KMS-11 (cell line): ENCODE measurements at regions not wholly inside any gene's neighbourhood (a gene's known extent, or its start where the extent isn't known, plus 50 kb on each side); places are given as distances from the start of the nearest gene placed in this dataset.

Experiments used
- H2AFZ ChIP-seq: fragments of 200-600 bp; sonication (generic); 2 replicates; pipeline ENCODE4 v1.6.1; 2016; ENCODE audit warnings: antibody characterized with exemption, mixed run types, low read depth
- H3K27ac ChIP-seq: fragments of 200-600 bp; sonication (generic); 2 replicates; pipeline ENCODE4 v1.6.1; 2016; ENCODE audit warnings: mild to moderate bottlenecking, mixed run types
- H3K27me3 ChIP-seq: fragments of 200-600 bp; sonication (generic); 2 replicates; pipeline ENCODE4 v1.6.1; 2017; ENCODE audit warnings: mild to moderate bottlenecking, low read depth, mixed run types, moderate library complexity; ENCODE audit not compliant: insufficient read depth
- H3K36me3 ChIP-seq: fragments of 200-600 bp; sonication (generic); 2 replicates; pipeline ENCODE4 v1.6.1; 2017; ENCODE audit warnings: mild to moderate bottlenecking, mixed run types; ENCODE audit not compliant: insufficient read depth
- H3K4me1 ChIP-seq: fragments of 200-600 bp; sonication (generic); 2 replicates; pipeline ENCODE4 v1.6.1; 2016; ENCODE audit warnings: mild to moderate bottlenecking, low read depth, mixed run types; ENCODE audit not compliant: poor library complexity, severe bottlenecking
- H3K4me2 ChIP-seq: fragments of 200-600 bp; sonication (generic); 2 replicates; pipeline ENCODE4 v1.7.0; 2016; ENCODE audit warnings: mild to moderate bottlenecking, mixed run types
- H3K4me3 ChIP-seq: fragments of 200-600 bp; sonication (generic); IDR thresholded peaks from 2 replicates; pipeline ENCODE4 v1.6.1; 2017; ENCODE audit warnings: low read depth, low read length, mixed read lengths; ENCODE audit not compliant: insufficient read depth
- H3K79me2 ChIP-seq: fragments of 200-600 bp; sonication (generic); 2 replicates; pipeline ENCODE4 v1.6.1; 2016; ENCODE audit warnings: low read depth, mixed run types; ENCODE audit not compliant: insufficient read depth
- H3K9ac ChIP-seq: fragments of 200-600 bp; sonication (generic); 2 replicates; pipeline ENCODE4 v1.6.1; 2016; ENCODE audit warnings: mild to moderate bottlenecking, mixed run types
- H4K20me1 ChIP-seq: fragments of 200-600 bp; sonication (generic); 2 replicates; pipeline ENCODE4 v1.6.1; 2016; ENCODE audit warnings: mild to moderate bottlenecking, mixed run types; ENCODE audit not compliant: insufficient read depth
- TF ChIP-seq, protein P1 (sequence below): fragments of 200-600 bp; sonication (generic); conservative IDR thresholded peaks from 2 replicates; pipeline ENCODE4 v1.6.1; 2017; ENCODE audit warnings: low read depth, mild to moderate bottlenecking, antibody characterized with exemption, low read length, moderate library complexity, mixed read lengths

DNA sequence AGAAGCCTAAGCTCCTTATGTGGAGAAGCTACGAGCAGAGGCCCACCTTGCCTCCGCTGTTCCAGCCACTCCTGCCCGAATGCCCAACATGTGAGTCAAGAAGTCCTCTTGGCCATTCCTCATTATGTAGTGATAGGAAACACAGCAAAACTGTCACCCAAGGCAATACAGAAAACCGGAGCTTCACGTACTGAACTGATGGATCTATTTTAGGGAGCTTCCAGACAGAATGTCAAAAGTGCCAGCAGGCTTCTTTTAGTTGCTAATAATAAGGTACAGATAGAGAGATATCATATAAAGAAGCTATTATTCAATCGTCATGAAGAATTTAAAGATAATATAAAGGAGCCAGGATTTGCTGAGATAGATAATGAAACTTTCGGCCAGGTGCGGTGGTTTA is 91.6 kb upstream of the SYT10 start:
- H3K27ac ChIP-seq: peak overlapping the region; percentile 7; the same call in 1 of the 2 replicates
- no peaks in the 10 kb centered on the region for H3K79me2 ChIP-seq
- no peak overlapping the region for H3K4me3 ChIP-seq
- TF ChIP-seq, protein P1, sequence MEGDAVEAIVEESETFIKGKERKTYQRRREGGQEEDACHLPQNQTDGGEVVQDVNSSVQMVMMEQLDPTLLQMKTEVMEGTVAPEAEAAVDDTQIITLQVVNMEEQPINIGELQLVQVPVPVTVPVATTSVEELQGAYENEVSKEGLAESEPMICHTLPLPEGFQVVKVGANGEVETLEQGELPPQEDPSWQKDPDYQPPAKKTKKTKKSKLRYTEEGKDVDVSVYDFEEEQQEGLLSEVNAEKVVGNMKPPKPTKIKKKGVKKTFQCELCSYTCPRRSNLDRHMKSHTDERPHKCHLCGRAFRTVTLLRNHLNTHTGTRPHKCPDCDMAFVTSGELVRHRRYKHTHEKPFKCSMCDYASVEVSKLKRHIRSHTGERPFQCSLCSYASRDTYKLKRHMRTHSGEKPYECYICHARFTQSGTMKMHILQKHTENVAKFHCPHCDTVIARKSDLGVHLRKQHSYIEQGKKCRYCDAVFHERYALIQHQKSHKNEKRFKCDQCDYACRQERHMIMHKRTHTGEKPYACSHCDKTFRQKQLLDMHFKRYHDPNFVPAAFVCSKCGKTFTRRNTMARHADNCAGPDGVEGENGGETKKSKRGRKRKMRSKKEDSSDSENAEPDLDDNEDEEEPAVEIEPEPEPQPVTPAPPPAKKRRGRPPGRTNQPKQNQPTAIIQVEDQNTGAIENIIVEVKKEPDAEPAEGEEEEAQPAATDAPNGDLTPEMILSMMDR: no peak
- peak overlapping the region; percentile 38; the same call in 1 of the 2 replicates for H3K4me2 ChIP-seq
- no peak overlapping the region for H2AFZ ChIP-seq
- H3K27me3 ChIP-seq: no peaks in the 10 kb centered on the region
- no peak overlapping the region for H3K9ac ChIP-seq
- no peaks in the 10 kb centered on the region for H3K36me3 ChIP-seq
- H3K4me1 ChIP-seq: peaks cover 25% of the 10 kb centered on the region
- no peaks in the 10 kb centered on the region for H4K20me1 ChIP-seq

DNA sequence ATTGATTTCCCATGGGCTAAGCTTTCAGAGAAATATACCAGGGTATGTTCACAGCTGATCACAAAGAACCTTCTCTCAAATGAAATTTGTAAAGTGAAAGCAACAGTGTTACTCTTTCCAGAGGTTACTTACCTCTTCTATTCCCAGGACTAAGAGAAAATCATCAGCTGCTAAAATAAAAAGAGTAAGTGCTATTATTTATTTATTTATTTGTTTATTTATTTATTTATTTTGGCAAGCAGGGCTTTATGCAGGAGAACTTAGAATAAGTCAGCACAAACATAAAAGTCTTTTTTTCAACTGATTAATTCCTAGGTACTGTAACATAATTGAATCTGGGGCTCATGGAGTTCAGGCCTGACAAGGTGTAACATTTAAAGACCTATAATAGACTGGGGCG is 93.9 kb upstream of the SYT10 start:
- TF ChIP-seq, protein P1: no peak
- H3K4me3 ChIP-seq: no peak overlapping the region
- H4K20me1 ChIP-seq: no peaks in the 10 kb centered on the region
- no peaks in the 10 kb centered on the region for H3K27me3 ChIP-seq
- H3K27ac ChIP-seq: no peak overlapping the region
- H3K4me1 ChIP-seq: peaks cover 25% of the 10 kb centered on the region
- H3K4me2 ChIP-seq: no peak overlapping the region
- H3K36me3 ChIP-seq: no peaks in the 10 kb centered on the region
- no peaks in the 10 kb centered on the region for H3K79me2 ChIP-seq
- no peak overlapping the region for H2AFZ ChIP-seq
- no peak overlapping the region for H3K9ac ChIP-seq

DNA sequence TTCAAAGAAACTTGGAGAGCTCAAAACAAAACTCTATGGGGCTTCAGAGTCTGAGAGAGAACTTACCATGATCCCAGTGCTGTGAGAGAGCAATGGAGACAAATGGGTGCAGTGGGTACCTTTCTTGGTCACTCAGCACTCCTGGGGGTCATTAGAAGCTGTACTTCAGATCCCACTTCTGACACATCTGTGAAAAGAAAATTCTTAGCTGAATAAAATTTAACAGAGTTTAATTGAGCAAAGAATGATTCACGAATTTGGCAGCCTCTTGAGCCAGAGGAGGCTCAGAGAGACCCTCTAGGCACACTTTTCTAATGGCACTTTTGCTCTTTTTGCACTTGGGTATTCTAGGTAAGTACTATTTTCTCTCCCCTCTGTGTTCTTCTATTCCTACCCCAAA is 96.8 kb upstream of the SYT10 start:
- no peaks in the 10 kb centered on the region for H3K27me3 ChIP-seq
- TF ChIP-seq, protein P1: no peak
- H3K36me3 ChIP-seq: no peaks in the 10 kb centered on the region
- no peak overlapping the region for H2AFZ ChIP-seq
- H3K79me2 ChIP-seq: no peaks in the 10 kb centered on the region
- H3K27ac ChIP-seq: no peak overlapping the region
- H3K4me1 ChIP-seq: peaks cover 17% of the 10 kb centered on the region
- H3K4me2 ChIP-seq: no peak overlapping the region
- no peaks in the 10 kb centered on the region for H4K20me1 ChIP-seq
- H3K9ac ChIP-seq: no peak overlapping the region
- no peak overlapping the region for H3K4me3 ChIP-seq

DNA sequence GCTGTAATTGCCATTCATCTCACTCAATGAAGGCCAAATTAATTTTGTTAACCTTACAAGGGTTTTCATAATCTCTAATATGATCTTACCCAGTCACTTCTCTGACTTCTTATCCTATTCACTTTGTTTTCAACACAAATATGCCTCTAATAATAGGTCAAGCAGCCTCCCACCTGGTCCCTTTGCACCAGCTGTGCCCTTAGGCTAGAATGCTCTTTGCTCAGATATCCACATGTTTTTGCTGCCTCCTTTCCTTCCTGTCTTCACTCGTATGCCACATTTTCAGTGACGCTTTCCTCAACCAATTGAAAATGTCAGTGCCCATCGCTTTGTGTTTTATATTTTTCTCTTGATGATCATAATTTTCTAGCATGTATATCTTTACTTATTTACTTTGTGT is 106.4 kb upstream of the SYT10 start:
- peaks cover 31% of the 10 kb centered on the region for H3K4me1 ChIP-seq
- H3K27ac ChIP-seq: no peak overlapping the region
- H2AFZ ChIP-seq: no peak overlapping the region
- no peaks in the 10 kb centered on the region for H3K79me2 ChIP-seq
- no peak overlapping the region for H3K4me3 ChIP-seq
- H3K27me3 ChIP-seq: no peaks in the 10 kb centered on the region
- no peak overlapping the region for H3K9ac ChIP-seq
- H4K20me1 ChIP-seq: no peaks in the 10 kb centered on the region
- no peak overlapping the region for H3K4me2 ChIP-seq
- TF ChIP-seq, protein P1: no peak
- H3K36me3 ChIP-seq: no peaks in the 10 kb centered on the region
